Vagina (tissue), 2 donors: ENCODE measurements at regions not wholly inside any gene's neighbourhood (a gene's known extent, or its start where the extent isn't known, plus 50 kb on each side); places are given as distances from the start of the nearest gene placed in this dataset.

Source experiments
- DNase-seq, 2 donors: peaks; one replicate each; pipeline ENCODE4 v3.0.0-alpha.2; 2017; ENCODE audit errors: extremely low spot score in 2 of 2
- H3K27ac ChIP-seq: fragments of 200-600 bp; sonication (generic); one replicate; pipeline ENCODE4 v1.5.1; 2019
- H3K27me3 ChIP-seq: fragments of 200-600 bp; sonication (generic); one replicate; pipeline ENCODE4 v1.5.1; 2019
- H3K36me3 ChIP-seq, 2 donors: fragments of 200-600 bp; sonication (generic); one replicate each; pipeline ENCODE4 v1.5.1; 2017 to 2019
- H3K4me1 ChIP-seq: fragments of 200-600 bp; sonication (generic); one replicate; pipeline ENCODE4 v1.5.1; 2019
- H3K4me3 ChIP-seq, 2 donors: fragments of 200-600 bp; sonication (generic); 1 replicate in 1 of 2; 2 replicates in 1 of 2; pipeline ENCODE4 v1.5.1; 2016 to 2019
- H3K9me3 ChIP-seq: fragments of 200-600 bp; sonication (generic); one replicate; pipeline ENCODE4 v1.5.1; 2019
- CTCF ChIP-seq, 3 experiments: fragments of 450-650 bp in 2 of 3; fragments of 200-600 bp in 1 of 3; sonication (generic) in 1 of 3; IDR thresholded peaks; one replicate each; pipeline ENCODE4 v1.5.1; 2017 to 2019; ENCODE audit warnings: antibody characterized with exemption in 3 of 3, mild to moderate bottlenecking in 2 of 3, moderate library complexity in 2 of 3
- POLR2A ChIP-seq, 2 donors: fragments of 450-650 bp; IDR thresholded peaks; one replicate each; pipeline ENCODE4 v1.6.1; 2017; ENCODE audit warnings: antibody characterized with exemption in 2 of 2, mild to moderate bottlenecking in 2 of 2, moderate library complexity in 2 of 2
- POLR2AphosphoS5 ChIP-seq, 2 donors: sonication (generic); formaldehyde crosslinking; IDR thresholded peaks; one replicate each; pipeline ENCODE4 v1.9.0; 2017; ENCODE audit warnings: antibody characterized with exemption in 2 of 2, mild to moderate bottlenecking in 2 of 2, low read depth in 1 of 2; ENCODE audit not compliant: insufficient read depth in 1 of 2
- intact Hi-C: fragments of 100-400 bp; cut with DNase I; formaldehyde crosslinking; loops from one replicate; pipeline ENCODE4 v1.15.1; 2023

DNA sequence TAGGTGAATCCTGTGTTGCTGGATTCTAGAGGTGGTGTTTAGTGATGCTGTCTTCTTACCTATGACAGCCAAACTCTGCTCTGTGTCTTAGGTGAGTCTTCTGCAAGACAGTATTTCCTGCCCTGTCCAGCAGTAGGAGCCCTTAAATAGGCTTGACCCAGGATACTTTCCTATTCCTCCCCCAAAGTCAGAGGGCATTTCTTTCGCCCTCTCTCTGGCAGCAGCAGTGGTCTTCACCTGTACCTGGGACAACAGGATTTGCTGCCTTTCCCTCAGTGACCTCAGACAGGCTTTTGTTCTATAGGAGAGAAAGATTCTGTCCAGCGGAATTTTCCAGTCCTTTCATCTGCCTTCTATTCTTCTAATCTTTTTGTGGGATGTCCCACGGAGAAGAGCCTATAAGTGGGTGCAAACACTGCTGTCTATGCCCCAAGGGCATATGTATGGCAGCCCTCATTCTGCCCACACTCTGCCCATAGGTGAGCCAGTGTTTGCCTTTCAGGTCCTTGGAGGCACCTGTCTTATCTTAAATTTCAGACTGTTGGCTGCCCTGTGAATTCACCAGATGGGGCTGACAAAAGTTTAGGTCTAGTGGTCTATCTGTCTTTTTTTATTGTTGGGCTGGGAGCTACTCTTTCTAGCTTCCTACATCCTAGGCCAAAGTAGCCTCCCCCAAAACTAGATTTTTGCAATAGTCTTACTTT is 177.3 kb upstream of the SPOPL start:
- no peak overlapping the region for H3K4me3 ChIP-seq
- intact Hi-C loops = no loop called here
- no peaks in the 10 kb centered on the region for H3K36me3 ChIP-seq
- no peaks in the 10 kb centered on the region for H3K27me3 ChIP-seq
- no peaks in the 10 kb centered on the region for H3K4me1 ChIP-seq
- TF ChIP-seq CTCF (IDR thresholded peaks at IDR 0.05) (no peak), POLR2A (IDR thresholded peaks at IDR 0.05) (no peak), POLR2AphosphoS5 (IDR thresholded peaks at IDR 0.05; ENCODE audit: insufficient read depth in 1 of 2, low read depth in 1 of 2) (no peak)
- H3K9me3 ChIP-seq = no peaks in the 10 kb centered on the region
- no peak overlapping the region for H3K27ac ChIP-seq
- no peak for DNase-seq

- intact Hi-C loops = no loop called here
- H3K27ac ChIP-seq = no peak overlapping the region
- H3K4me1 ChIP-seq = no peaks in the 10 kb centered on the region
- no peaks in the 10 kb centered on the region for H3K36me3 ChIP-seq
- H3K27me3 ChIP-seq = no peaks in the 10 kb centered on the region
- H3K4me3 ChIP-seq = no peak overlapping the region
- DNase-seq = no peak
- no peaks in the 10 kb centered on the region for H3K9me3 ChIP-seq
- TF ChIP-seq CTCF (IDR thresholded peaks at IDR 0.05) = no peak
- no peak for TF ChIP-seq POLR2AphosphoS5 (IDR thresholded peaks at IDR 0.05; ENCODE audit: insufficient read depth in 1 of 2, low read depth in 1 of 2)
- no peak for TF ChIP-seq POLR2A (IDR thresholded peaks at IDR 0.05)
Observed at GRCh38 chr2:138327967-138328366, 173.6 kb upstream of the SPOPL start.

DNA sequence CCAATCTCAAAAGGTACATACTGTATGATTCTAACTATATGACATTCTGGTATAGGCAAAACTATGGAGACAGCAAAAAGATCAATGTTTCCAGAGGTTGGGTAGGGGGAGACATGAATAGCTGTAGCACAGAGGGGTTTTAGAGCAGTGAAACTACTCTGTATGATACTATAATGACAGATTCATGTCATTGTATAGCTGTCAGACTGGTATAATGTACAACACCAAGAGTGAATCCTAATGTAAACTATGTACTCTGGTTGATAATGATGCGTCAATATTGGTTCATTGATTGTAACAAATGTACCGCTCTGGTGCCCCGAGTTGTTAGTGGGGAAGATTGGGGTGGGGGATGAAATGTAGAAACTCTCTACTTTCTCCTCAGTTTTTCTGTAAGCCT is 172.4 kb upstream of the SPOPL start:
- intact Hi-C loops = no loop called here
- no peaks in the 10 kb centered on the region for H3K36me3 ChIP-seq

DNA sequence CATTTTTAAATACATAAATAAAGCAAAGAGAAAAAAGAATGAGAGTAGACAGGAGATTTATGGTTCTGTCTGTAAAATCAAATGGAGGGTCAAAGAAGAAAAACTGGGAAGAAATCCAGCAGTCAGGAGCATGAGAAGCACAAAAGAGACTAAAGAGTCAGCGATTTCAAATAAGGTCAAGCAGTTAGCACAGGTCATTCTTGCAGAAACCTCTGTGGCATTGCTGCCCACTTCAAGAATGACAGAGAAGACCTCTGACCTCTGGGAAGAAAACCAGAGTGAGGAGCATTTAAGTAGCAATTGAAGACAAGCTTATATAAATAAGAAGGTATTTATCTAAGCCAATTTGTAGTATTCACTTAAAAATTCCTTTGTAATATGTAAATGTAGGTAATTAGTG is 172.0 kb upstream of the SPOPL start:
- TF ChIP-seq POLR2A (IDR thresholded peaks at IDR 0.05) (no peak), POLR2AphosphoS5 (IDR thresholded peaks at IDR 0.05; ENCODE audit: insufficient read depth in 1 of 2, low read depth in 1 of 2) (no peak)
- H3K36me3 ChIP-seq = no peaks in the 10 kb centered on the region
- no peaks in the 10 kb centered on the region for H3K4me1 ChIP-seq
- DNase-seq = no peak
- intact Hi-C loops = no loop called here
- no peak overlapping the region for H3K4me3 ChIP-seq
- no peaks in the 10 kb centered on the region for H3K27me3 ChIP-seq
- H3K27ac ChIP-seq = no peak overlapping the region
- H3K9me3 ChIP-seq = no peaks in the 10 kb centered on the region

More for the DNA sequence above, 172.4 kb upstream of the SPOPL start:
- no peak overlapping the region for H3K4me3 ChIP-seq
- H3K9me3 ChIP-seq = no peaks in the 10 kb centered on the region
- no peak for DNase-seq
- H3K27ac ChIP-seq = no peak overlapping the region
- TF ChIP-seq POLR2A (IDR thresholded peaks at IDR 0.05) (no peak), POLR2AphosphoS5 (IDR thresholded peaks at IDR 0.05; ENCODE audit: insufficient read depth in 1 of 2, low read depth in 1 of 2) (no peak), CTCF (IDR thresholded peaks at IDR 0.05) (no peak)
- no peaks in the 10 kb centered on the region for H3K4me1 ChIP-seq
- H3K27me3 ChIP-seq = no peaks in the 10 kb centered on the region

GRCh38 chr2:138333121-138333520 is 168.4 kb upstream of the SPOPL start:
- Histone ChIP-seq H3K27ac (no peak overlapping the region), H3K27me3 (no peaks in the 10 kb centered on the region), H3K36me3 (no peaks in the 10 kb centered on the region), H3K4me1 (no peaks in the 10 kb centered on the region), H3K4me3 (no peak overlapping the region), H3K9me3 (no peaks in the 10 kb centered on the region)
- no peak for DNase-seq
- intact Hi-C loops = no loop called here
- no peak for TF ChIP-seq POLR2A (IDR thresholded peaks at IDR 0.05)
- no peak for TF ChIP-seq CTCF (IDR thresholded peaks at IDR 0.05)
- TF ChIP-seq POLR2AphosphoS5 (IDR thresholded peaks at IDR 0.05; ENCODE audit: insufficient read depth in 1 of 2, low read depth in 1 of 2) = no peak
